SK-N-SH treated with all-trans-retinoic acid at 6 μM for 48 hours (cell line): ENCODE measurements at regions not wholly inside any gene's neighbourhood (a gene's known extent, or its start where the extent isn't known, plus 50 kb on each side); places are given as distances from the start of the nearest gene placed in this dataset.

Experiments used
- ATAC-seq: fragments of 200-7000 bp; cut with Tn5 transposase; 3 replicates; pipeline ENCODE4 v1.9.1; 2020; ENCODE audit warnings: mild to moderate bottlenecking, moderate library complexity
- ARNTL ChIP-seq: fragments of 450-650 bp; formaldehyde crosslinking; IDR thresholded peaks from 2 replicates; pipeline ENCODE4 v1.5.0; 2020; ENCODE audit warnings: low read depth, mild to moderate bottlenecking, moderate library complexity, borderline replicate concordance
- BACH2 ChIP-seq: fragments of 250-450 bp; sonication (Bioruptor Pico); IDR thresholded peaks from 2 replicates; pipeline ENCODE4 v1.9.0; 2021; ENCODE audit warnings: mild to moderate bottlenecking, borderline replicate concordance
- CREB5 ChIP-seq: fragments of 250-450 bp; sonication (Bioruptor Pico); IDR thresholded peaks from 2 replicates; pipeline ENCODE4 v1.5.1; 2020; ENCODE audit warnings: low read depth, mild to moderate bottlenecking, moderate library complexity
- CSDC2 ChIP-seq: fragments of 250-450 bp; sonication (Bioruptor Pico); IDR thresholded peaks from 2 replicates; pipeline ENCODE4 v1.5.0; 2020; ENCODE audit warnings: mild to moderate bottlenecking, moderate library complexity
- CSRNP3 ChIP-seq: fragments of 250-450 bp; sonication (Bioruptor Pico); IDR thresholded peaks from 2 replicates; pipeline ENCODE4 v1.5.1; 2021; ENCODE audit warnings: mild to moderate bottlenecking, moderate library complexity
- ESRRG ChIP-seq: fragments of 250-450 bp; sonication (Bioruptor Pico); IDR thresholded peaks from 2 replicates; pipeline ENCODE4 v1.6.1; 2021; ENCODE audit warnings: mild to moderate bottlenecking
- GLIS3 ChIP-seq: fragments of 250-450 bp; sonication (Bioruptor Pico); IDR thresholded peaks from 2 replicates; pipeline ENCODE4 v1.5.0; 2020; ENCODE audit warnings: mild to moderate bottlenecking, moderate library complexity
- ISL1 ChIP-seq: fragments of 250-450 bp; sonication (Bioruptor Pico); IDR thresholded peaks from 2 replicates; pipeline ENCODE4 v2.1.2; 2022; ENCODE audit warnings: mild to moderate bottlenecking, moderate library complexity
- OSR1 ChIP-seq: fragments of 250-450 bp; sonication (Bioruptor Pico); IDR thresholded peaks from 2 replicates; pipeline ENCODE4 v1.8.0; 2022; ENCODE audit warnings: moderate library complexity, mild to moderate bottlenecking, inconsistent platforms
- PPARA ChIP-seq: fragments of 250-450 bp; sonication (Bioruptor Pico); IDR thresholded peaks from 2 replicates; pipeline ENCODE4 v1.5.0; 2020; ENCODE audit warnings: mild to moderate bottlenecking, borderline replicate concordance
- RARB ChIP-seq: fragments of 250-450 bp; sonication (Bioruptor Pico); IDR thresholded peaks from 2 replicates; pipeline ENCODE4 v1.8.0; 2021; ENCODE audit warnings: mild to moderate bottlenecking, moderate library complexity
- TOX ChIP-seq: fragments of 250-450 bp; sonication (Bioruptor Pico); IDR thresholded peaks from 2 replicates; pipeline ENCODE4 v1.8.0; 2021; ENCODE audit warnings: mild to moderate bottlenecking, moderate library complexity, borderline replicate concordance
- ZC3H10 ChIP-seq: fragments of 250-450 bp; sonication (Bioruptor Pico); IDR thresholded peaks from 2 replicates; pipeline ENCODE4 v1.5.1; 2021; ENCODE audit warnings: mild to moderate bottlenecking, moderate library complexity
- ZFP30 ChIP-seq: fragments of 450-650 bp; formaldehyde crosslinking; IDR thresholded peaks from 2 replicates; pipeline ENCODE4 v1.5.0; 2022; ENCODE audit warnings: mild to moderate bottlenecking, moderate library complexity
- ZNF565 ChIP-seq: fragments of 450-650 bp; formaldehyde crosslinking; conservative IDR thresholded peaks from 2 replicates; pipeline ENCODE4 v1.5.0; 2020; ENCODE audit warnings: low read depth, mild to moderate bottlenecking, moderate library complexity
- TF ChIP-seq, protein P1 (sequence below): fragments of 250-450 bp; sonication (Bioruptor Pico); IDR thresholded peaks from 2 replicates; pipeline ENCODE4 v1.5.0; 2020; ENCODE audit warnings: mild to moderate bottlenecking, moderate library complexity
- TF ChIP-seq, protein P2 (sequence below): fragments of 250-450 bp; sonication (Bioruptor Pico); IDR thresholded peaks from 2 replicates; pipeline ENCODE4 v1.8.0; 2020; ENCODE audit warnings: mild to moderate bottlenecking, moderate library complexity, borderline replicate concordance

GRCh38 chr11:98431463-98432359 is 589.0 kb upstream of the CNTN5 start:
- no peak for TF ChIP-seq ESRRG
- TF ChIP-seq PPARA (CRISPR knock-in tag): no peak
- no peak for TF ChIP-seq ARNTL (CRISPR knock-in tag)
- no peak for TF ChIP-seq CREB5 (CRISPR knock-in tag)
- no peak for TF ChIP-seq ISL1 (CRISPR knock-in tag)
- no peak for ATAC-seq

DNA sequence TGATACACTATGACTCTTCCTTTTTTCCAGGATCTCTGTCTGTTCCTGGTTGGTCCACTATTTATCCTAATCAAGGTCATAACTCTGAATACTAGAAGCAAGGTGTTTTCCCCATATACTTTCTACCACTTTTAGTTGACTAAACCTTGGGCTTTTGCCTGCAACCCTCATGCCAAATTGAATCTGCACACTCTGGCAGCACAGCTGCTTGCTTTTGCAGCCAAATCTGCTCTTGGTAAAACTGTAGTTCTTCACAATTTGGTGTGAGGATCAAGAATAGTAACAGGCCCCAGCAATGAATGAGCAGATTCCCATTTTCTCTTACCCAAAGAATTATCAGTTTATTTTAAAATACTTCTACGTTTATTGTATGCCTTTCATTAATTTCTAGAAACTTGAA is 586.5 kb upstream of the CNTN5 start:
- no peak for TF ChIP-seq OSR1 (CRISPR knock-in tag)
- no peak for TF ChIP-seq ZFP30 (CRISPR knock-in tag)
- no peak for TF ChIP-seq TOX (CRISPR knock-in tag)
- TF ChIP-seq, protein P1, sequence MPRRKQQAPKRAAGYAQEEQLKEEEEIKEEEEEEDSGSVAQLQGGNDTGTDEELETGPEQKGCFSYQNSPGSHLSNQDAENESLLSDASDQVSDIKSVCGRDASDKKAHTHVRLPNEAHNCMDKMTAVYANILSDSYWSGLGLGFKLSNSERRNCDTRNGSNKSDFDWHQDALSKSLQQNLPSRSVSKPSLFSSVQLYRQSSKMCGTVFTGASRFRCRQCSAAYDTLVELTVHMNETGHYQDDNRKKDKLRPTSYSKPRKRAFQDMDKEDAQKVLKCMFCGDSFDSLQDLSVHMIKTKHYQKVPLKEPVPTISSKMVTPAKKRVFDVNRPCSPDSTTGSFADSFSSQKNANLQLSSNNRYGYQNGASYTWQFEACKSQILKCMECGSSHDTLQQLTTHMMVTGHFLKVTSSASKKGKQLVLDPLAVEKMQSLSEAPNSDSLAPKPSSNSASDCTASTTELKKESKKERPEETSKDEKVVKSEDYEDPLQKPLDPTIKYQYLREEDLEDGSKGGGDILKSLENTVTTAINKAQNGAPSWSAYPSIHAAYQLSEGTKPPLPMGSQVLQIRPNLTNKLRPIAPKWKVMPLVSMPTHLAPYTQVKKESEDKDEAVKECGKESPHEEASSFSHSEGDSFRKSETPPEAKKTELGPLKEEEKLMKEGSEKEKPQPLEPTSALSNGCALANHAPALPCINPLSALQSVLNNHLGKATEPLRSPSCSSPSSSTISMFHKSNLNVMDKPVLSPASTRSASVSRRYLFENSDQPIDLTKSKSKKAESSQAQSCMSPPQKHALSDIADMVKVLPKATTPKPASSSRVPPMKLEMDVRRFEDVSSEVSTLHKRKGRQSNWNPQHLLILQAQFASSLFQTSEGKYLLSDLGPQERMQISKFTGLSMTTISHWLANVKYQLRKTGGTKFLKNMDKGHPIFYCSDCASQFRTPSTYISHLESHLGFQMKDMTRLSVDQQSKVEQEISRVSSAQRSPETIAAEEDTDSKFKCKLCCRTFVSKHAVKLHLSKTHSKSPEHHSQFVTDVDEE: no peak
- ATAC-seq: no peak

DNA sequence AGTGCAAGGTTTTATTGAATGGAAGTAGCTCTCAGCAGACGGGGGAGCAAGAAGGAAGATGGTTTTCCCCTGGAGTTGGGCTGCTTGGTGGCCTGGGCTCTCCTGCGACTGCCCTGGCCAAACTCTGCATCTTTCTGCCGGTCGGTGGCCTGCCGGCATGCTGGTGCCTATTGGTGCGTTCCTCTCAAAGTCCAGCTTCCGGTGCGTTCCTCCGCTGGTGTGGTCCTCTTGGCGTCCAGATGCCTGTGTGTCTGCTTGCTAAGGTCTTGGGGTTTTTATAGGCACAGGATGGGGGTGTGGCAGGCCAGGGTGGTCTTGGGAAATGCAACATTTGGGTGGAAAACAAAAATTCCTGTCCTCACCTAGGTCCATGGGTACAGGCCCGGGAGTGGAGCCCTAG is 567.4 kb upstream of the CNTN5 start:
- TF ChIP-seq GLIS3 (CRISPR knock-in tag) (no peak), ISL1 (CRISPR knock-in tag) (no peak), ZFP30 (CRISPR knock-in tag) (no peak), TOX (CRISPR knock-in tag) (no peak), CSDC2 (CRISPR knock-in tag) (no peak), ZC3H10 (no peak), CREB5 (CRISPR knock-in tag) (no peak), ESRRG (no peak), RARB (CRISPR knock-in tag) (no peak), BACH2 (CRISPR knock-in tag) (no peak), OSR1 (CRISPR knock-in tag) (no peak), PPARA (CRISPR knock-in tag) (no peak), ZNF565 (CRISPR knock-in tag) (no peak), CSRNP3 (no peak)
- TF ChIP-seq, protein P1: no peak
- TF ChIP-seq, protein P2, sequence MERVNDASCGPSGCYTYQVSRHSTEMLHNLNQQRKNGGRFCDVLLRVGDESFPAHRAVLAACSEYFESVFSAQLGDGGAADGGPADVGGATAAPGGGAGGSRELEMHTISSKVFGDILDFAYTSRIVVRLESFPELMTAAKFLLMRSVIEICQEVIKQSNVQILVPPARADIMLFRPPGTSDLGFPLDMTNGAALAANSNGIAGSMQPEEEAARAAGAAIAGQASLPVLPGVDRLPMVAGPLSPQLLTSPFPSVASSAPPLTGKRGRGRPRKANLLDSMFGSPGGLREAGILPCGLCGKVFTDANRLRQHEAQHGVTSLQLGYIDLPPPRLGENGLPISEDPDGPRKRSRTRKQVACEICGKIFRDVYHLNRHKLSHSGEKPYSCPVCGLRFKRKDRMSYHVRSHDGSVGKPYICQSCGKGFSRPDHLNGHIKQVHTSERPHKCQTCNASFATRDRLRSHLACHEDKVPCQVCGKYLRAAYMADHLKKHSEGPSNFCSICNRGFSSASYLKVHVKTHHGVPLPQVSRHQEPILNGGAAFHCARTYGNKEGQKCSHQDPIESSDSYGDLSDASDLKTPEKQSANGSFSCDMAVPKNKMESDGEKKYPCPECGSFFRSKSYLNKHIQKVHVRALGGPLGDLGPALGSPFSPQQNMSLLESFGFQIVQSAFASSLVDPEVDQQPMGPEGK (CRISPR knock-in tag): no peak

More for the DNA sequence above, 567.4 kb upstream of the CNTN5 start:
- no peak for ATAC-seq
